ENCODE measurements at regions not wholly inside any gene's neighbourhood (a gene's known extent, or its start where the extent isn't known, plus 50 kb on each side); places are given as distances from the start of the nearest gene placed in this dataset.

DNA sequence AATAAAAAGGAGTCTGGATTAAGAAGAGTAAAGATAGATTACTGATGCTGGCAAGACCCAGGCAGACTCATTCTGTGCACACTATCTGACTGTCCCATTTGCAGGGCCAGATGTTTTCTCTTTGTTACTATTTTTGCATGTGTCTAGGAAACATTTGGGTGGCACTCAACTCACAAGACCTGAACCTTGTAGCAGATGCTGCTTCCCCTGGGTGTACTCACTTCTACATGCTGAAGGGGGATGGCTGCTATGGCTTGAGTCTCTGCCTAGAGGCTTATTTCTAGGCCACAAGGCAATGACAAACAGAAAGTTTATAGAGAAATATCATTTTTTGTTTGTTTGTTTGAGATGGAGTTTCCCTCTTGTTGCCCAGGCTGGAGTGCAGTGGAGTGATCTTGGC is 351.4 kb downstream of the FOXA2 start:
- no peak for TF ChIP-seq EZH2phosphoT487 (IDR thresholded peaks at IDR 0.05; ENCODE audit: borderline replicate concordance)
- TF ChIP-seq, protein P1, sequence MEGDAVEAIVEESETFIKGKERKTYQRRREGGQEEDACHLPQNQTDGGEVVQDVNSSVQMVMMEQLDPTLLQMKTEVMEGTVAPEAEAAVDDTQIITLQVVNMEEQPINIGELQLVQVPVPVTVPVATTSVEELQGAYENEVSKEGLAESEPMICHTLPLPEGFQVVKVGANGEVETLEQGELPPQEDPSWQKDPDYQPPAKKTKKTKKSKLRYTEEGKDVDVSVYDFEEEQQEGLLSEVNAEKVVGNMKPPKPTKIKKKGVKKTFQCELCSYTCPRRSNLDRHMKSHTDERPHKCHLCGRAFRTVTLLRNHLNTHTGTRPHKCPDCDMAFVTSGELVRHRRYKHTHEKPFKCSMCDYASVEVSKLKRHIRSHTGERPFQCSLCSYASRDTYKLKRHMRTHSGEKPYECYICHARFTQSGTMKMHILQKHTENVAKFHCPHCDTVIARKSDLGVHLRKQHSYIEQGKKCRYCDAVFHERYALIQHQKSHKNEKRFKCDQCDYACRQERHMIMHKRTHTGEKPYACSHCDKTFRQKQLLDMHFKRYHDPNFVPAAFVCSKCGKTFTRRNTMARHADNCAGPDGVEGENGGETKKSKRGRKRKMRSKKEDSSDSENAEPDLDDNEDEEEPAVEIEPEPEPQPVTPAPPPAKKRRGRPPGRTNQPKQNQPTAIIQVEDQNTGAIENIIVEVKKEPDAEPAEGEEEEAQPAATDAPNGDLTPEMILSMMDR (conservative IDR thresholded peaks at IDR 0.05; ENCODE audit: low read length) = no peak

Measured in Loucy (cell line).